Fibroblast of lung (primary cell): ENCODE measurements at regions not wholly inside any gene's neighbourhood (a gene's known extent, or its start where the extent isn't known, plus 50 kb on each side); places are given as distances from the start of the nearest gene placed in this dataset.

ENCODE experiments used
- EZH2 ChIP-seq: IDR thresholded peaks from 2 replicates; pipeline ENCODE4 v1.5.1; 2012; ENCODE audit warnings: low read length, control low read depth, mild to moderate bottlenecking; ENCODE audit errors: missing control alignments
- TF ChIP-seq, protein P1 (sequence below), 2 donors: IDR thresholded peaks in 1 of 2; conservative IDR thresholded peaks in 1 of 2; 1 replicate in 1 of 2; 2 replicates in 1 of 2; pipeline ENCODE4 v1.5.1; 2011 to 2012; ENCODE audit warnings: low read length in 2 of 2, control low read depth in 1 of 2, inconsistent platforms in 1 of 2, low read depth in 1 of 2, mild to moderate bottlenecking in 1 of 2

GRCh38 chr13:61685682-61686012, 270.0 kb upstream of the PCDH20 start:
- TF ChIP-seq, protein P1, sequence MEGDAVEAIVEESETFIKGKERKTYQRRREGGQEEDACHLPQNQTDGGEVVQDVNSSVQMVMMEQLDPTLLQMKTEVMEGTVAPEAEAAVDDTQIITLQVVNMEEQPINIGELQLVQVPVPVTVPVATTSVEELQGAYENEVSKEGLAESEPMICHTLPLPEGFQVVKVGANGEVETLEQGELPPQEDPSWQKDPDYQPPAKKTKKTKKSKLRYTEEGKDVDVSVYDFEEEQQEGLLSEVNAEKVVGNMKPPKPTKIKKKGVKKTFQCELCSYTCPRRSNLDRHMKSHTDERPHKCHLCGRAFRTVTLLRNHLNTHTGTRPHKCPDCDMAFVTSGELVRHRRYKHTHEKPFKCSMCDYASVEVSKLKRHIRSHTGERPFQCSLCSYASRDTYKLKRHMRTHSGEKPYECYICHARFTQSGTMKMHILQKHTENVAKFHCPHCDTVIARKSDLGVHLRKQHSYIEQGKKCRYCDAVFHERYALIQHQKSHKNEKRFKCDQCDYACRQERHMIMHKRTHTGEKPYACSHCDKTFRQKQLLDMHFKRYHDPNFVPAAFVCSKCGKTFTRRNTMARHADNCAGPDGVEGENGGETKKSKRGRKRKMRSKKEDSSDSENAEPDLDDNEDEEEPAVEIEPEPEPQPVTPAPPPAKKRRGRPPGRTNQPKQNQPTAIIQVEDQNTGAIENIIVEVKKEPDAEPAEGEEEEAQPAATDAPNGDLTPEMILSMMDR (conservative IDR thresholded peaks at IDR 0.05 in 1 of 2, IDR thresholded peaks at IDR 0.05 in 1 of 2; ENCODE audit: low read depth in 1 of 2, low read length in 2 of 2): no peak
- no peak for TF ChIP-seq EZH2
